HCT116 (cell line): ENCODE measurements at regions not wholly inside any gene's neighbourhood (a gene's known extent, or its start where the extent isn't known, plus 50 kb on each side); places are given as distances from the start of the nearest gene placed in this dataset.

Source experiments
- ATAC-seq: fragments of 200-7000 bp; cut with Tn5 transposase; 2 replicates; pipeline ENCODE4 v1.9.1; 2020; ENCODE audit warnings: mild to moderate bottlenecking, moderate library complexity
- BruUV-seq: library from RNA; stranded (reverse); fragments of 400-500 nt; replicated peaks from 2 replicates; lab custom pipeline; 2021; lab: Mats Ljungman, UMichigan
- CTCF ChIA-PET: fragments of 300-600 bp; sonication (Branson Sonifier 250); formaldehyde crosslinking; loops from one replicate; lab custom pipeline; 2021; ENCODE audit warnings: antibody characterized with exemption; lab: Charles Lee
- POLR2A ChIA-PET: fragments of 300-600, 350-600 bp; sonication (Branson Sonifier 250); formaldehyde crosslinking; loops from one replicate; lab custom pipeline; 2021; ENCODE audit warnings: antibody characterized with exemption; lab: Charles Lee
- RAD21 ChIA-PET, 2 experiments: fragments of 300-600 bp; sonication (Branson Sonifier 250); formaldehyde crosslinking; loops; one replicate each; lab custom pipeline; 2023; ENCODE audit warnings: low total read pairs in 2 of 2; ENCODE audit not compliant: uncharacterized antibody in 2 of 2, unreplicated experiment in 2 of 2, low non-redundant PET in 1 of 2; lab: Charles Lee
- DNase-seq: peaks from one replicate; pipeline ENCODE4 v3.0.0-alpha.2; 2010; ENCODE audit warnings: low read depth, low spot score
- H2AFZ ChIP-seq: fragments of 200-600 bp; shearing (Covaris generic), sonication (generic); 2 replicates; pipeline ENCODE4 v1.6.1; 2017; ENCODE audit warnings: low read depth, mixed run types, mixed read lengths, antibody characterized with exemption, low read length; ENCODE audit not compliant: poor library complexity, severe bottlenecking
- H3K27ac ChIP-seq: 2 replicates; pipeline ENCODE4 v1.5.1; 2012; ENCODE audit warnings: low read depth, low read length
- H3K27me3 ChIP-seq: fragments of 200-600 bp; sonication (generic); 2 replicates; pipeline ENCODE4 v1.6.1; 2016; ENCODE audit warnings: mixed run types, low read length, mixed read lengths; ENCODE audit not compliant: insufficient read depth
- H3K36me3 ChIP-seq, 2 experiments: fragments of 200-500 bp in 1 of 2; fragments of 200-600 bp in 1 of 2; sonication (Bioruptor generic) in 1 of 2; sonication (generic) in 1 of 2; 2 replicates each; pipeline versions ENCODE4 v1.5.1 to v1.6.1; 2014 to 2016; ENCODE audit warnings: low read length in 2 of 2, inconsistent platforms in 1 of 2, mixed read lengths in 1 of 2, mixed run types in 1 of 2; ENCODE audit not compliant: insufficient read depth in 2 of 2, control insufficient read depth in 1 of 2
- H3K4me1 ChIP-seq, 2 experiments: fragments of 200-600 bp in 1 of 2; sonication (generic) in 1 of 2; 2 replicates each; pipeline versions ENCODE4 v1.5.1 to v1.6.1; 2012 to 2017; ENCODE audit warnings: low read length in 2 of 2, inconsistent platforms in 1 of 2, mild to moderate bottlenecking in 1 of 2, mixed read lengths in 1 of 2, mixed run types in 1 of 2, moderate library complexity in 1 of 2; ENCODE audit not compliant: insufficient read depth in 2 of 2, control insufficient read depth in 1 of 2
- H3K4me2 ChIP-seq: fragments of 200-600 bp; sonication (generic); 2 replicates; pipeline ENCODE4 v1.6.1; 2017; ENCODE audit warnings: mixed run types, low read length, mixed read lengths
- H3K4me3 ChIP-seq, 2 experiments: fragments of 200-600 bp in 1 of 2; sonication (generic) in 1 of 2; replicated peaks in 1 of 2; 2 replicates each; pipeline ENCODE4 v1.5.1; 2011 to 2016; ENCODE audit warnings: low read length in 2 of 2, control low read depth in 1 of 2, low read depth in 1 of 2, mild to moderate bottlenecking in 1 of 2, mixed read lengths in 1 of 2, mixed run types in 1 of 2
- H3K79me2 ChIP-seq: fragments of 200-600 bp; sonication (generic); 2 replicates; pipeline ENCODE4 v1.6.1; 2017; ENCODE audit warnings: mild to moderate bottlenecking, mixed run types, low read length, moderate library complexity, mixed read lengths; ENCODE audit not compliant: insufficient read depth
- H3K9ac ChIP-seq: fragments of 200-600 bp; sonication (generic); 2 replicates; pipeline ENCODE4 v1.6.1; 2016; ENCODE audit warnings: low read length, mixed read lengths
- H3K9me2 ChIP-seq: fragments of 200-600 bp; sonication (generic), shearing (Covaris generic); 2 replicates; pipeline ENCODE4 v1.6.1; 2017; ENCODE audit warnings: mixed run types, mild to moderate bottlenecking, moderate library complexity; ENCODE audit not compliant: insufficient read depth
- H3K9me3 ChIP-seq, 2 experiments: fragments of 200-500 bp in 1 of 2; fragments of 200-600 bp in 1 of 2; sonication (Bioruptor generic) in 1 of 2; sonication (generic) in 1 of 2; 2 replicates each; pipeline ENCODE4 v1.6.1; 2014 to 2017; ENCODE audit warnings: low read length in 2 of 2, mixed read lengths in 2 of 2, inconsistent platforms in 1 of 2, low read depth in 1 of 2, mild to moderate bottlenecking in 1 of 2, mixed run types in 1 of 2, moderate library complexity in 1 of 2; ENCODE audit not compliant: control insufficient read depth in 1 of 2, insufficient read depth in 1 of 2
- H4K20me1 ChIP-seq: fragments of 200-600 bp; sonication (generic), shearing (Covaris generic); 2 replicates; pipeline ENCODE4 v1.6.1; 2017; ENCODE audit warnings: mixed run types, mild to moderate bottlenecking, moderate library complexity; ENCODE audit not compliant: insufficient read depth
- CTCF ChIP-seq, 3 experiments: fragments of 200-600 bp in 1 of 3; sonication (generic) in 1 of 3; IDR thresholded peaks in 2 of 3; conservative IDR thresholded peaks in 1 of 3; 2 replicates each; pipeline ENCODE4 v1.5.1; 2012 to 2017; ENCODE audit warnings: low read depth in 2 of 3, low read length in 2 of 3, antibody characterized with exemption in 1 of 3, borderline replicate concordance in 1 of 3, control low read depth in 1 of 3, mild to moderate bottlenecking in 1 of 3, mixed read lengths in 1 of 3, mixed run types in 1 of 3, moderate library complexity in 1 of 3; ENCODE audit not compliant: insufficient read depth in 1 of 3
- ELF1 ChIP-seq: IDR thresholded peaks from 2 replicates; pipeline ENCODE4 v1.6.1; 2012; ENCODE audit warnings: low read depth, borderline replicate concordance
- JUND ChIP-seq: IDR thresholded peaks from 2 replicates; pipeline ENCODE4 v1.6.1; 2012
- RAD21 ChIP-seq: IDR thresholded peaks from 2 replicates; pipeline ENCODE4 v1.6.1; 2012; ENCODE audit warnings: low read depth, mild to moderate bottlenecking
- REST ChIP-seq: IDR thresholded peaks from 2 replicates; pipeline ENCODE4 v1.6.1; 2012; ENCODE audit warnings: low read depth
- ZFX ChIP-seq: fragments of 450-650 bp; IDR thresholded peaks from 2 replicates; pipeline ENCODE4 v1.6.1; 2017
- intact Hi-C: fragments of 100-400 bp; cut with micrococcal nuclease; formaldehyde crosslinking; loops from 2 replicates; pipeline ENCODE4 v1.10.0; 2022

GRCh38 chr2:15721411-15722067 lies 129.9 kb downstream of the DDX1 start:
- TF ChIP-seq REST (no peak), RAD21 (no peak), ELF1 (no peak), JUND (no peak), ZFX (no peak), CTCF (IDR thresholded peaks at IDR 0.05 in 2 of 3, conservative IDR thresholded peaks at IDR 0.05 in 1 of 3; ENCODE audit: borderline replicate concordance in 1 of 3, insufficient read depth in 1 of 3, low read depth in 2 of 3, low read length in 2 of 3) (no peak)
- H2AFZ ChIP-seq: no peak overlapping the region

More at GRCh38 chr2:15721411-15722067, 129.9 kb downstream of the DDX1 start:
- H3K9me2 ChIP-seq: no peaks in the 10 kb centered on the region
- peaks cover 17% of the 10 kb centered on the region; the same call in 1 of the 2 replicates for H3K27me3 ChIP-seq
- no peak overlapping the region for H3K4me3 ChIP-seq
- DNase-seq (no peak), ATAC-seq (no peak)
- H3K9me3 ChIP-seq: no peaks in the 10 kb centered on the region
- no TSS peak for BruUV-seq
- no peaks in the 10 kb centered on the region for H4K20me1 ChIP-seq
- no peak overlapping the region for H3K27ac ChIP-seq
- POLR2A ChIA-PET: no interaction called here
- H3K79me2 ChIP-seq: no peaks in the 10 kb centered on the region
- H3K36me3 ChIP-seq: no peaks in the 10 kb centered on the region
- RAD21 ChIA-PET: no interaction called here
- intact Hi-C loops: no loop called here
- H3K4me1 ChIP-seq: no peaks in the 10 kb centered on the region
- no peak overlapping the region for H3K9ac ChIP-seq
- CTCF ChIA-PET: no interaction called here
- H3K4me2 ChIP-seq: no peak overlapping the region
